GM23338 (cell line): ENCODE measurements at regions not wholly inside any gene's neighbourhood (a gene's known extent, or its start where the extent isn't known, plus 50 kb on each side); places are given as distances from the start of the nearest gene placed in this dataset.

ENCODE experiments used
- ATAC-seq: fragments of 200-7000 bp; cut with Tn5 transposase; 3 replicates; pipeline ENCODE4 v1.9.1; 2020
- DNase-seq: peaks from one replicate; pipeline ENCODE4 v3.0.0-alpha.2; 2015; ENCODE audit warnings: low spot score
- H2AFZ ChIP-seq: fragments of 200-600 bp; sonication (generic); 2 replicates; pipeline ENCODE4 v1.8.0; 2016; ENCODE audit warnings: antibody characterized with exemption, mild to moderate bottlenecking, moderate library complexity
- H3F3A ChIP-seq: fragments of 200-600 bp; sonication (generic); replicated peaks from 2 replicates; pipeline ENCODE4 v1.8.0; 2017; ENCODE audit warnings: antibody characterized with exemption, mixed run types, low read depth
- H3K27ac ChIP-seq: fragments of 200-600 bp; sonication (generic); 2 replicates; pipeline ENCODE4 v1.6.1; 2016; ENCODE audit warnings: low read depth
- H3K27me3 ChIP-seq: fragments of 200-600 bp; sonication (generic); 2 replicates; pipeline ENCODE4 v1.8.0; 2016; ENCODE audit warnings: mild to moderate bottlenecking, mixed run types, moderate library complexity; ENCODE audit not compliant: insufficient read depth
- H3K36me3 ChIP-seq: fragments of 200-600 bp; sonication (generic); 2 replicates; pipeline ENCODE4 v1.8.0; 2016; ENCODE audit warnings: mild to moderate bottlenecking; ENCODE audit not compliant: insufficient read depth
- H3K4me1 ChIP-seq: fragments of 200-600 bp; sonication (generic); 2 replicates; pipeline ENCODE4 v1.8.0; 2016; ENCODE audit warnings: mild to moderate bottlenecking, moderate library complexity; ENCODE audit not compliant: insufficient read depth
- H3K4me2 ChIP-seq: fragments of 200-600 bp; sonication (generic); 2 replicates; pipeline ENCODE4 v1.7.1; 2017; ENCODE audit warnings: mixed run types
- H3K4me3 ChIP-seq: fragments of 200-600 bp; sonication (generic); 2 replicates; pipeline ENCODE4 v1.6.1; 2016; ENCODE audit warnings: mixed run types
- H3K79me2 ChIP-seq: fragments of 200-600 bp; sonication (generic); replicated peaks from 2 replicates; pipeline ENCODE4 v1.8.0; 2017; ENCODE audit warnings: mild to moderate bottlenecking; ENCODE audit not compliant: insufficient read depth
- H3K9me2 ChIP-seq: fragments of 200-600 bp; sonication (generic); 2 replicates; pipeline ENCODE4 v1.8.0; 2017; ENCODE audit not compliant: insufficient read depth
- H4K20me1 ChIP-seq: fragments of 200-600 bp; sonication (generic); replicated peaks from 2 replicates; pipeline ENCODE4 v1.8.0; 2017; ENCODE audit warnings: mild to moderate bottlenecking; ENCODE audit not compliant: insufficient read depth
- H3K27ac Mint-ChIP-seq: 2 replicates; pipeline ENCODE4 v1.8.0; 2020; ENCODE audit warnings: inconsistent platforms, mild to moderate bottlenecking, moderate library complexity, mixed read lengths
- H3K27me3 Mint-ChIP-seq: 3 replicates; pipeline ENCODE4 v1.8.0; 2022; ENCODE audit warnings: low read depth, mild to moderate bottlenecking, moderate library complexity, mixed read lengths, inconsistent platforms; ENCODE audit not compliant: insufficient read depth, poor library complexity
- H3K36me3 Mint-ChIP-seq: 3 replicates; pipeline ENCODE4 v1.8.0; 2021; ENCODE audit warnings: low read depth, mild to moderate bottlenecking, inconsistent platforms, moderate library complexity, mixed read lengths
- H3K4me1 Mint-ChIP-seq: 3 replicates; pipeline ENCODE4 v1.8.0; 2020; ENCODE audit warnings: mild to moderate bottlenecking, inconsistent platforms, mixed read lengths
- H3K4me3 Mint-ChIP-seq: 3 replicates; pipeline ENCODE4 v1.8.0; 2021; ENCODE audit warnings: moderate library complexity, mild to moderate bottlenecking, inconsistent platforms, mixed read lengths
- H3K9me3 Mint-ChIP-seq: 3 replicates; pipeline ENCODE4 v1.8.0; 2020; ENCODE audit warnings: moderate library complexity, mild to moderate bottlenecking, inconsistent platforms, mixed read lengths
- CREB1 ChIP-seq: fragments of 250-450 bp; sonication (Bioruptor Pico); IDR thresholded peaks from 2 replicates; pipeline ENCODE4 v1.5.0; 2020; ENCODE audit warnings: low read depth, mild to moderate bottlenecking, moderate library complexity
- EZH2phosphoT487 ChIP-seq: fragments of 200-600 bp; sonication (generic); IDR thresholded peaks from one replicate; pipeline ENCODE4 v1.8.1; 2018; ENCODE audit warnings: antibody characterized with exemption; ENCODE audit not compliant: unreplicated experiment
- STAT1 ChIP-seq: IDR thresholded peaks from one replicate; pipeline ENCODE4 v1.6.1; 2016; ENCODE audit warnings: antibody characterized with exemption; ENCODE audit not compliant: unreplicated experiment
- ZNF331 ChIP-seq: fragments of 250-450 bp; sonication (Bioruptor Pico); IDR thresholded peaks from 2 replicates; pipeline ENCODE4 v1.5.0; 2020; ENCODE audit warnings: low read depth, mild to moderate bottlenecking, moderate library complexity
- ZNF462 ChIP-seq: fragments of 250-450 bp; sonication (Bioruptor Pico); IDR thresholded peaks from 2 replicates; pipeline ENCODE4 v1.5.0; 2020; ENCODE audit warnings: mild to moderate bottlenecking, moderate library complexity

DNA sequence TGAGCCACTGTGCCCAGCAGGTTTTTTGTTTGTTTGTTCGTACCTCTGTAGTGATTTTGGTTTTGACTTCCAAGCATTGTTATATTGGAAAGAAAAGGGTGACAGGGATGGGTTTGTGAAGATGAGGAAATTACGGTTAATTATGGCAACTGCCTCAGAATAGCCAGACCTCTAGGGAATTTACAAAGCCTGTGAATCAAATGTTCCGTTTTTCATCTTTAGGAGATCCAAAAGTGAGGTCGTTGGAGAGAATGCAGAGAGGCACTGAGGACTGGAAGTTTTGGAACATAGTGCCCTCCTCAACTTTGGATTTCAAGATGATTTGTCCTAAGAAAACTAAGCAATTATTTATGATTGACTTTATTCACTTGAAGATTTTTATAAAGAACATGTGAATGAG lies 54.5 kb upstream of the EVL start (continued):
- no peak for TF ChIP-seq ZNF462
- no peak for TF ChIP-seq STAT1
- TF ChIP-seq EZH2phosphoT487: no peak
- TF ChIP-seq CREB1 (CRISPR knock-in tag): no peak

- Histone ChIP-seq H3K79me2 (peaks cover 21% of the 10 kb centered on the region), H4K20me1 (peaks cover 17% of the 10 kb centered on the region; the same call in 1 of the 2 replicates), H3F3A (no peaks in the 10 kb centered on the region), H2AFZ (no peak overlapping the region), H3K9me2 (0 out of 2 replicates have a peak, but pooled peaks cover 2% of the 10 kb centered on the region), H3K4me3 (no peak overlapping the region), H3K27ac (no peak overlapping the region), H3K27me3 (no peaks in the 10 kb centered on the region), H3K4me2 (no peak overlapping the region), H3K36me3 (no peaks in the 10 kb centered on the region), H3K4me1 (no peaks in the 10 kb centered on the region)
- Mint-ChIP-seq H3K27ac (no peak overlapping the region), H3K36me3 (peaks cover 7% of the 10 kb centered on the region; the same call in 2 of the 3 replicates), H3K9me3 (no peaks in the 10 kb centered on the region), H3K27me3 (no peaks in the 10 kb centered on the region), H3K4me1 (no peaks in the 10 kb centered on the region), H3K4me3 (no peak overlapping the region)
- ATAC-seq: no peak
- TF ChIP-seq ZNF331 (CRISPR knock-in tag): no peak
- DNase-seq: no peak
Observed at GRCh38 chr14:100011628-100012325, 53.4 kb upstream of the EVL start.
